Immature natural killer cell (primary cell): ENCODE measurements at regions not wholly inside any gene's neighbourhood (a gene's known extent, or its start where the extent isn't known, plus 50 kb on each side); places are given as distances from the start of the nearest gene placed in this dataset.

ENCODE experiments used
- DNase-seq, 3 donors: peaks; one replicate each; pipeline ENCODE4 v3.0.0; 2022; ENCODE audit warnings: mixed read lengths in 1 of 3
- H3K27ac Mint-ChIP-seq, 6 donors: one replicate each; pipeline ENCODE4 v1.8.0; 2020; ENCODE audit warnings: mixed read lengths in 6 of 6, mild to moderate bottlenecking in 5 of 6, inconsistent platforms in 4 of 6, moderate library complexity in 3 of 6
- H3K27me3 Mint-ChIP-seq, 3 donors: one replicate each; pipeline ENCODE4 v1.8.0; 2020 to 2021; ENCODE audit warnings: low read depth in 3 of 3, mild to moderate bottlenecking in 3 of 3, mixed read lengths in 3 of 3, moderate library complexity in 3 of 3, inconsistent platforms in 1 of 3
- H3K36me3 Mint-ChIP-seq, 3 donors: one replicate each; pipeline ENCODE4 v1.8.0; 2020; ENCODE audit warnings: mixed read lengths in 3 of 3, inconsistent platforms in 2 of 3, mild to moderate bottlenecking in 2 of 3
- H3K4me1 Mint-ChIP-seq, 2 donors: one replicate each; pipeline ENCODE4 v1.8.0; 2020; ENCODE audit warnings: inconsistent platforms in 2 of 2, mild to moderate bottlenecking in 2 of 2, mixed read lengths in 2 of 2, moderate library complexity in 1 of 2
- H3K4me3 Mint-ChIP-seq, 5 donors: one replicate each; pipeline ENCODE4 v1.8.0; 2020; ENCODE audit warnings: mild to moderate bottlenecking in 5 of 5, mixed read lengths in 5 of 5, inconsistent platforms in 3 of 5, moderate library complexity in 3 of 5
- H3K9me3 Mint-ChIP-seq, 6 donors: one replicate each; pipeline ENCODE4 v1.8.0; 2020; ENCODE audit warnings: mild to moderate bottlenecking in 6 of 6, mixed read lengths in 6 of 6, inconsistent platforms in 4 of 6, moderate library complexity in 3 of 6

- H3K27me3 Mint-ChIP-seq, result peaks cover 0 to 3% (median 2%) of the 10 kb centered on the region in 3 donors
- no peak overlapping the region for H3K27ac Mint-ChIP-seq
- no peak overlapping the region for H3K4me3 Mint-ChIP-seq
- no peaks in the 10 kb centered on the region for H3K4me1 Mint-ChIP-seq
- peaks cover 0 to 25% (median 8%) of the 10 kb centered on the region in 6 donors for H3K9me3 Mint-ChIP-seq
- DNase-seq, result no peak
- no peaks in the 10 kb centered on the region for H3K36me3 Mint-ChIP-seq
These were observed 69.9 kb upstream of the BTBD3 start for GRCh38 chr20:11847827-11848226.

DNA sequence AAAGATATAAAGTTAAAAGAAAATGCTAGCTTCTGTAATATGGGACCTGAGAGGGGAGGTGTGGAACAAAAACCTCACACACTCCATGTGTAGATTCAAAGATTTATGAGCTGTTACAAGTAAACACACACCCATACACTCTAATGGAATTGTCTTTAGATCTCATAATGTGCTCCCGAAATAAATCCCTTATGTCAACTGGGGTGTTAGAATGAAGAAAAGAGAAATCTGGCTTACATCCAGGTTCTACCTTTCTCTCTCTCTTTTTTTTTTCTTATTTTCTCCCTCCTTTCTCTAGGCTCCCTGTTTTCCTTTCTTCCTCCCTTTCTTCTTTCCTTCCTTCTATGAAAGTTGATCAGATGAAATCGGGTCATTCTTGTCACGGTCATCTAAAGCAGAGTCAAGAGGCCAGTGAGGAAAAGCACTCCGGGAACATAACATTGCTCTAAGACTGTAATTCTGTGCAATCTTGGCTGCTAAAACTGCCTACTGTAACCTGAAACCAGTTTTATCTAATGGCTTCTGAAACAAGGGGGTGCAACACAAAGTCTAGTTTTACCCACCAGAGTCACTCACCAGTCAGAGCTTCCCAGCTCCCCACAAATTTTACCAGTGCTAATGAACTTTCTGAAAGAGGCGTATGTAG, 68.3 kb upstream of the BTBD3 start:
- DNase-seq, result no peak
- H3K9me3 Mint-ChIP-seq, result peaks cover 0 to 23% (median 6%) of the 10 kb centered on the region in 6 donors
- H3K27me3 Mint-ChIP-seq, result peaks cover 0 to 3% (median 3%) of the 10 kb centered on the region in 3 donors
- no peak overlapping the region for H3K27ac Mint-ChIP-seq
- H3K4me1 Mint-ChIP-seq, result no peaks in the 10 kb centered on the region
- no peaks in the 10 kb centered on the region for H3K36me3 Mint-ChIP-seq
- no peak overlapping the region for H3K4me3 Mint-ChIP-seq

DNA sequence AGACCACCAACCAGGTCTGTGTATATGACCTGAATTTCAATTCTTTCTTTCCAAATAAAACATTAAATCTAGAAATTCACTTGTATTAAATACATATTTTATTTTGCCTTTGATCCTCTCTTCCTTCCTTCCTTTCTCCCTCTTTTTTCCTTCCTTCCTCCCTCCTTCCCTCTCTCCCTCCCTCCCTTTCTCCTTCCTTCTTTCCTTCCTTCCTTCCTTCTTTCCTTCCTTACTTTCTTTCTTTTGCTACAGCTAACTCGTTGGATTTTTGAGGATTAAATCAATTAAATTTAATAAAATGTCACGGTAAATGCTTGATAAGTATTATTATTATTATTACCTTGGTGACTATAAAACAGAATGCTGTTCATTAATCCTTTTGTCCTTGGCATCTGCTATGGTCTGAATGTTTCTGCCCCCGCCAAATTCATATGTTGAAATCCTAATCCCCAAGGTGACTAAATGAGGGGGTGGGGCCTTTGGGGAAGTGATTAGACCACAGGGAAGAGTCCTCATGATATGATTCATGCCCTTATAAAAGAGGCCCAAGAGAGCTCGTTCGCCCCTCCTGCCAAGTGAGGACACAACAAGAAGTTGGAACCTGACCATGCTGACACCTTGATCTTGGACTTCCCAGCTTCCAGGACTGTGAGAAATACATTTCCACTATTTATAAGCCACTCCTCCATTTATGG, 67.6 kb upstream of the BTBD3 start:
- Mint-ChIP-seq H3K4me3 (no peak overlapping the region), H3K9me3 (peaks cover 0 to 16% (median 4%) of the 10 kb centered on the region in 6 donors), H3K27ac (no peak overlapping the region), H3K4me1 (no peaks in the 10 kb centered on the region), H3K27me3 (peaks cover 0 to 3% (median 3%) of the 10 kb centered on the region in 3 donors), H3K36me3 (no peaks in the 10 kb centered on the region)
- no peak for DNase-seq

GRCh38 chr20:11850901-11851300, 66.8 kb upstream of the BTBD3 start:
- Mint-ChIP-seq H3K27ac (no peak overlapping the region), H3K4me1 (no peaks in the 10 kb centered on the region), H3K36me3 (no peaks in the 10 kb centered on the region), H3K9me3 (peaks cover 3 to 18% (median 6%) of the 10 kb centered on the region in 6 donors), H3K4me3 (no peak overlapping the region), H3K27me3 (peaks cover 0 to 3% (median 3%) of the 10 kb centered on the region in 3 donors)
- DNase-seq, result no peak

- no peak for DNase-seq
- H3K9me3 Mint-ChIP-seq, result peaks cover 3 to 18% (median 5%) of the 10 kb centered on the region in 6 donors
- H3K27me3 Mint-ChIP-seq, result peaks cover 0 to 3% (median 3%) of the 10 kb centered on the region in 3 donors
- no peaks in the 10 kb centered on the region for H3K36me3 Mint-ChIP-seq
- H3K27ac Mint-ChIP-seq, result no peak overlapping the region
- no peaks in the 10 kb centered on the region for H3K4me1 Mint-ChIP-seq
- no peak overlapping the region for H3K4me3 Mint-ChIP-seq
These were observed 66.0 kb upstream of the BTBD3 start for GRCh38 chr20:11851646-11852045.

DNA sequence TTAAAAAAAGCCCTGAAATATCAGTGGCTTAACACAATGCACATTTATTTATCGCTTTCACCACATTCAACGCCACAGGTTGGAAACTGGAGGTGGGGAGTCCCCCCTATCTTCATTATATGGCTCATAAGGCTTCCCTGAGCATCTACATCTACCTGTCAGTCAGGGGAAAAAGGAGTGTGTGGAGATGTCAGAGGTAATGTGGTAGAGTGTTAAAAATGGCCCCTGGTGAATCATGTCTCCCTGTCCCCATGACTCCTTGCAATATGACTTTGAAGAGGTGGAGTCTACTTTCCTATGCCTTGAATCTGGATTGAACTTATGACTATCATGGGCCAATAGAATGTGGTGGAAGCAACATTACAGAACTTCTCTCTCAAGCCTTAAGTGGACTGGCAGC, 65.5 kb upstream of the BTBD3 start:
- H3K4me1 Mint-ChIP-seq, result no peaks in the 10 kb centered on the region
- H3K9me3 Mint-ChIP-seq, result peaks cover 3 to 18% (median 5%) of the 10 kb centered on the region in 6 donors
- H3K27me3 Mint-ChIP-seq, result peaks cover 0 to 3% (median 3%) of the 10 kb centered on the region in 3 donors
- no peaks in the 10 kb centered on the region for H3K36me3 Mint-ChIP-seq
- no peak overlapping the region for H3K27ac Mint-ChIP-seq
- DNase-seq, result no peak
- H3K4me3 Mint-ChIP-seq, result no peak overlapping the region

GRCh38 chr20:11852811-11853210, 64.9 kb upstream of the BTBD3 start:
- Mint-ChIP-seq H3K9me3 (peaks cover 3 to 18% (median 5%) of the 10 kb centered on the region in 6 donors), H3K36me3 (no peaks in the 10 kb centered on the region), H3K4me3 (no peak overlapping the region), H3K4me1 (no peaks in the 10 kb centered on the region), H3K27me3 (peaks cover 0 to 3% (median 3%) of the 10 kb centered on the region in 3 donors), H3K27ac (no peak overlapping the region)
- no peak for DNase-seq

DNA sequence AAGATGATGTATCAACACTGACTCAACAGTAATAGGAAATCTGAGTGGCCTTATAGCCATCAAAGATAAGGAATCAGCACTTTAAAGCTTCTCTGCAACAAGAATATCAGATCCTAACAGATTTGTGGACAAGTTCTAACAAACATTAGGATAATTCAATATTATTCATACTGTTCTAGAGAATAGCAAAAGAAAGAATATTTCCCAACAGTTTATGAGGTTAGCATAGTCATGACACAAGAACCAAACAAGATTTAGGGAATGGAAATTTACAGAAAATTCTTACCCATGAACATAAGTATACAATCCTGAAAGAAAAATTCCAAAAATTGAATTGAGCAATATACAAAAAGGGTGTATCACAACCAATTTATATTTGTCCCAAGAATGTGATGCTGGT, 64.3 kb upstream of the BTBD3 start:
- peaks cover 0 to 6% (median 3%) of the 10 kb centered on the region in 3 donors for H3K27me3 Mint-ChIP-seq
- H3K4me1 Mint-ChIP-seq, result no peaks in the 10 kb centered on the region
- no peak overlapping the region for H3K27ac Mint-ChIP-seq
- DNase-seq, result no peak
- H3K36me3 Mint-ChIP-seq, result no peaks in the 10 kb centered on the region
- H3K9me3 Mint-ChIP-seq, result peaks cover 3 to 22% (median 5%) of the 10 kb centered on the region in 6 donors
- H3K4me3 Mint-ChIP-seq, result no peak overlapping the region

- no peaks in the 10 kb centered on the region for H3K4me1 Mint-ChIP-seq
- no peaks in the 10 kb centered on the region for H3K36me3 Mint-ChIP-seq
- no peak overlapping the region for H3K27ac Mint-ChIP-seq
- DNase-seq, result no peak
- H3K4me3 Mint-ChIP-seq, result no peak overlapping the region
- peaks cover 0 to 6% (median 3%) of the 10 kb centered on the region in 3 donors for H3K27me3 Mint-ChIP-seq
- H3K9me3 Mint-ChIP-seq, result peaks cover 0 to 10% (median 5%) of the 10 kb centered on the region in 6 donors
These were observed 56.2 kb upstream of the BTBD3 start for GRCh38 chr20:11861479-11861878.

DNA sequence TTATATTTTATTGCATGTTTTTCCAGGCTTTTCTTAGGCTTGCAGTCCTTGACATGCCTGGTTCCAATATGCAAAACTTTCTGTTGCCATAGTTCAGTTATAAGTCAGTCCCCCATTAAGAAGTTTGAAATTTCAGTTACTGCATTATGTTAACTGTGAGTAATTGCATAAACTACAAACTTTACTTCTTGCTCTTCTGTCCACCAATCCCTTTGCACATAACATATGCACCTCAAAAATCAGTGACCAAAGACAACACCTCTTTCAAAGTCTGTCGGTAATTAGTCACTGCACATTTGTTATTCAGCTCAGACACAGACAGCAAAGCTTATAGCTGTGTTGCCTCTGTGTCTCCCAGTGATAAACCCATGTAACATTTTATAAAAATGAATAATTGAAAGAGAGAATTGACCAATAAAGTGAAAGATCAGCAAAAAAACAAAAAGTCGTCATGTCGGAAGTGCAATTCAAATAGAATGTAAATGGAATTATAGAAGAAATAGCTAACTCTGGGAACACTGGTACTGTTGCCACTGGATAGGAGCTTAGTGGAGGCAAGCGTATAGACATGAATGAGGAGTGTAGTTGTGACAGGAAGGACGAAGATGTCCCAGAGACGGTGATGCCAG, 50.3 kb upstream of the BTBD3 start:
- H3K9me3 Mint-ChIP-seq, result peaks cover 2 to 7% (median 4%) of the 10 kb centered on the region in 6 donors
- no peaks in the 10 kb centered on the region for H3K36me3 Mint-ChIP-seq
- no peak for DNase-seq
- H3K27ac Mint-ChIP-seq, result no peak overlapping the region
- H3K4me1 Mint-ChIP-seq, result no peaks in the 10 kb centered on the region
- no peak overlapping the region for H3K4me3 Mint-ChIP-seq
- peaks cover 0 to 3% (median 2%) of the 10 kb centered on the region in 3 donors for H3K27me3 Mint-ChIP-seq
